ENCODE measurements at regions not wholly inside any gene's neighbourhood (a gene's known extent, or its start where the extent isn't known, plus 50 kb on each side); places are given as distances from the start of the nearest gene placed in this dataset.

DNA sequence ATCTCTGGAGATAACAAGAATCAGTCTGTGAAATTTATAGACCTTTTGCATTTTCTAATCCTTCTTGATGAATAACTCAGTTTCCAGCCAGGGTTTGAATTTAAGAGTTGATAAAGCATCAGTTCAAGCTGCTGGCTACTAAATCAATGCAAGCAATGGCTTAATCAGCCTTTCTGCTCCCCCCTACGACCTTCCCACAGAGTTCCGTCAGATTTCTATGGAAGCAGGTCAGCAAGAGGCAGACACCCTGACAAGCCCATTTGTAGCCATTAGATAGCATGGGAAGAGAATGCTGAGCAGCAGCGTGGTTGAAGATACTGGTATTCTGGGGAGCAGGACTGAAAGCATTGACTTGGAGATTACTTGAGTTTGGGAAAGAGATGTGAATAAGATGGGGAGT lies 868.1 kb downstream of the KCNJ2 start:
- TF ChIP-seq, protein P1, sequence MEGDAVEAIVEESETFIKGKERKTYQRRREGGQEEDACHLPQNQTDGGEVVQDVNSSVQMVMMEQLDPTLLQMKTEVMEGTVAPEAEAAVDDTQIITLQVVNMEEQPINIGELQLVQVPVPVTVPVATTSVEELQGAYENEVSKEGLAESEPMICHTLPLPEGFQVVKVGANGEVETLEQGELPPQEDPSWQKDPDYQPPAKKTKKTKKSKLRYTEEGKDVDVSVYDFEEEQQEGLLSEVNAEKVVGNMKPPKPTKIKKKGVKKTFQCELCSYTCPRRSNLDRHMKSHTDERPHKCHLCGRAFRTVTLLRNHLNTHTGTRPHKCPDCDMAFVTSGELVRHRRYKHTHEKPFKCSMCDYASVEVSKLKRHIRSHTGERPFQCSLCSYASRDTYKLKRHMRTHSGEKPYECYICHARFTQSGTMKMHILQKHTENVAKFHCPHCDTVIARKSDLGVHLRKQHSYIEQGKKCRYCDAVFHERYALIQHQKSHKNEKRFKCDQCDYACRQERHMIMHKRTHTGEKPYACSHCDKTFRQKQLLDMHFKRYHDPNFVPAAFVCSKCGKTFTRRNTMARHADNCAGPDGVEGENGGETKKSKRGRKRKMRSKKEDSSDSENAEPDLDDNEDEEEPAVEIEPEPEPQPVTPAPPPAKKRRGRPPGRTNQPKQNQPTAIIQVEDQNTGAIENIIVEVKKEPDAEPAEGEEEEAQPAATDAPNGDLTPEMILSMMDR (optimal IDR thresholded peaks at IDR 0.05 in 1 of 3, IDR thresholded peaks at IDR 0.05 in 1 of 3, conservative IDR thresholded peaks at IDR 0.05 in 1 of 3; ENCODE audit: extremely low read depth in 1 of 3, insufficient read depth in 2 of 3, low read length in 3 of 3): no peak
- TF ChIP-seq EZH2 (IDR thresholded peaks at IDR 0.05; ENCODE audit: low read length): no peak

All from keratinocyte (primary cell).